ENCODE measurements at regions not wholly inside any gene's neighbourhood (a gene's known extent, or its start where the extent isn't known, plus 50 kb on each side); places are given as distances from the start of the nearest gene placed in this dataset.

- H3K9me3 ChIP-seq = peaks cover 3% of the 10 kb centered on the region
- no peak for DNase-seq
- ATAC-seq = no peak
- no peak overlapping the region for H3K4me3 ChIP-seq
- intact Hi-C loops (cut with DNase I) = no loop called here
- TF ChIP-seq CTCF (IDR thresholded peaks at IDR 0.05) = no peak
- H3K27me3 ChIP-seq (ENCODE audit: low read depth) = no peaks in the 10 kb centered on the region
- no peaks in the 10 kb centered on the region for H3K36me3 ChIP-seq
- no peak overlapping the region for H3K27ac ChIP-seq
- no peaks in the 10 kb centered on the region for H3K4me1 ChIP-seq
Measured at GRCh38 chr16:8194794-8195193, 395.5 kb downstream of the TMEM114 start.

- H3K27me3 ChIP-seq (ENCODE audit: low read depth) = no peaks in the 10 kb centered on the region
- no peak for DNase-seq
- no peak for TF ChIP-seq CTCF (IDR thresholded peaks at IDR 0.05)
- H3K36me3 ChIP-seq = no peaks in the 10 kb centered on the region
- intact Hi-C loops (cut with DNase I) = no loop called here
- no peak overlapping the region for H3K4me3 ChIP-seq
- no peak overlapping the region for H3K27ac ChIP-seq
- H3K9me3 ChIP-seq = peaks cover 3% of the 10 kb centered on the region
- no peak for ATAC-seq
- H3K4me1 ChIP-seq = no peaks in the 10 kb centered on the region
Measured at GRCh38 chr16:8188841-8189240, 401.5 kb downstream of the TMEM114 start.

- intact Hi-C loops (cut with DNase I) = no loop called here
- Histone ChIP-seq H3K27ac (no peak overlapping the region), H3K27me3 (ENCODE audit: low read depth) (no peaks in the 10 kb centered on the region), H3K9me3 (peaks cover 6% of the 10 kb centered on the region), H3K4me3 (no peak overlapping the region), H3K36me3 (no peaks in the 10 kb centered on the region), H3K4me1 (no peaks in the 10 kb centered on the region)
- TF ChIP-seq CTCF (IDR thresholded peaks at IDR 0.05) = no peak
- ATAC-seq (no peak), DNase-seq (no peak)
Measured at GRCh38 chr16:8187782-8188372, 402.4 kb downstream of the TMEM114 start.

- ATAC-seq = no peak
- Histone ChIP-seq H3K4me3 (no peak overlapping the region), H3K4me1 (no peaks in the 10 kb centered on the region), H3K27me3 (ENCODE audit: low read depth) (no peaks in the 10 kb centered on the region), H3K27ac (no peak overlapping the region), H3K9me3 (peaks cover 3% of the 10 kb centered on the region), H3K36me3 (no peaks in the 10 kb centered on the region)
- no peak for TF ChIP-seq CTCF (IDR thresholded peaks at IDR 0.05)
- intact Hi-C loops (cut with DNase I) = no loop called here
- no peak for DNase-seq
Measured at GRCh38 chr16:8184854-8185253, 405.5 kb downstream of the TMEM114 start.

DNA sequence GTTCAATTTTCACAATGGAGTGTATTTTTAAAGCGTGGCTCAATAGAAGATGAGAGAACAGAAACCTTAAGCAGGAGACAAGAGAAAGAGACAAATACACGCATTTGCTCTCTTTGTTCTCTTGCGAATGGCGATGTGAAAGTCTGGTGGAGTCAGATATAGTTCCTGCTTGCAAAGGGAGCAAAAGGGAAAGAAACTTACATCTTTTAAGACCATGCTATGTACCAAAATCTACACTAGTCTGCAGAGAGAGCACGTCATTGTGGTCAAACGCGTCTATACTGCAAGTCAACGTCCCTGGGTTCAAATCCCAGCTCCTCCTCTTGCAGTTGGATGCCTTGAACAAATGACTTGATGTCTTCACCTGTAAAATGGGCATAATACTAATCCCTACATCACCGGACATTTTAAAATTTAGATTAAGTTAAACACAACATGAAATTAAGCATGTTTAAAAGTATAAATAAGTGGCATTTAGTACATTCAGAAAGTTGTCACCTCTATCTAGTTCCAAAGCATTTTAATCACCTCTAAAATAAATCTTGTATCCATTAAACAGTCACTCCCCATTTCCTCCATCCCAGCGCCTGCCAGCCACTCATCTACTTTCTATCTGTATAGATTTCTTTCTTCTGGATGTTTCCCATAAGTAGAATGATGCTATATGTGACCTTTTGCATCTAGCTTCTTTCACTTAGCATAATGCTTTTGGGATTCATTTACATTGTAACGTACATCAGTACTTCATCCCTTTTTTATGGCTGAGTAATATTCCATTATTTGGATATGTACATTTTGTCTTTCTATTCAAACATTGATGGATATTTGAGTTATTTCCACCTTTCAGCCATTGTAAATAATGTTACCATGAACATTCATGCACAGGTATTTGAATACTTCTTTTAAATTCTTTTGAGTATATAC lies 406.9 kb downstream of the TMEM114 start:
- TF ChIP-seq CTCF (IDR thresholded peaks at IDR 0.05) = no peak
- Histone ChIP-seq H3K4me1 (no peaks in the 10 kb centered on the region), H3K27me3 (ENCODE audit: low read depth) (no peaks in the 10 kb centered on the region), H3K27ac (no peak overlapping the region), H3K9me3 (peaks cover 3% of the 10 kb centered on the region), H3K4me3 (no peak overlapping the region), H3K36me3 (no peaks in the 10 kb centered on the region)
- ATAC-seq (no peak), DNase-seq (no peak)
- intact Hi-C loops (cut with DNase I) = no loop called here
